ENCODE measurements at regions not wholly inside any gene's neighbourhood (a gene's known extent, or its start where the extent isn't known, plus 50 kb on each side); places are given as distances from the start of the nearest gene placed in this dataset.

- DNase-seq (ENCODE audit: low read depth) = no peak
These were observed 97.0 kb upstream of the SALL3 start for GRCh38 chr18:78882585-78882984.

GRCh38 chr18:78883501-78883900, 96.1 kb upstream of the SALL3 start:
- DNase-seq (ENCODE audit: low read depth) = no peak

- no peak for DNase-seq (ENCODE audit: low read depth)
These were observed 95.1 kb upstream of the SALL3 start for GRCh38 chr18:78884502-78884901.

GRCh38 chr18:78889250-78889649, 90.4 kb upstream of the SALL3 start:
- DNase-seq (ENCODE audit: low read depth) = no peak

GRCh38 chr18:78890388-78890787, 89.2 kb upstream of the SALL3 start:
- DNase-seq (ENCODE audit: low read depth) = no peak

GRCh38 chr18:78891185-78891762, 88.3 kb upstream of the SALL3 start:
- no peak for DNase-seq (ENCODE audit: low read depth)

GRCh38 chr18:78892177-78892576, 87.4 kb upstream of the SALL3 start:
- no peak for DNase-seq (ENCODE audit: low read depth)

- no peak for DNase-seq (ENCODE audit: low read depth)
These were observed 86.9 kb upstream of the SALL3 start for GRCh38 chr18:78892721-78893120.

GRCh38 chr18:78893281-78894032, 86.2 kb upstream of the SALL3 start:
- DNase-seq (ENCODE audit: low read depth) = no peak

- DNase-seq (ENCODE audit: low read depth) = no peak
These were observed 85.6 kb upstream of the SALL3 start for GRCh38 chr18:78894033-78894305.

- DNase-seq (ENCODE audit: low read depth) = no peak
These were observed 84.2 kb upstream of the SALL3 start for GRCh38 chr18:78895207-78896001.

- no peak for DNase-seq (ENCODE audit: low read depth)
These were observed 83.3 kb upstream of the SALL3 start for GRCh38 chr18:78896111-78896905.

- DNase-seq (ENCODE audit: low read depth) = no peak
These were observed 81.6 kb upstream of the SALL3 start for GRCh38 chr18:78898066-78898465.

- no peak for DNase-seq (ENCODE audit: low read depth)
These were observed 81.0 kb upstream of the SALL3 start for GRCh38 chr18:78898635-78899034.

GRCh38 chr18:78899241-78899640, 80.4 kb upstream of the SALL3 start:
- no peak for DNase-seq (ENCODE audit: low read depth)

- DNase-seq (ENCODE audit: low read depth) = no peak
These were observed 78.4 kb upstream of the SALL3 start for GRCh38 chr18:78900938-78901909.

GRCh38 chr18:78901923-78902794, 77.5 kb upstream of the SALL3 start:
- DNase-seq (ENCODE audit: low read depth) = no peak

- DNase-seq (ENCODE audit: low read depth) = no peak
These were observed 76.7 kb upstream of the SALL3 start for GRCh38 chr18:78902795-78903435.

GRCh38 chr18:78903436-78904178, 76.0 kb upstream of the SALL3 start:
- DNase-seq (ENCODE audit: low read depth) = no peak
